ENCODE measurements at regions not wholly inside any gene's neighbourhood (a gene's known extent, or its start where the extent isn't known, plus 50 kb on each side); places are given as distances from the start of the nearest gene placed in this dataset.

- Histone ChIP-seq H3K4me1 (ENCODE audit: control insufficient read depth, insufficient read depth, low read length) (peaks cover 3% of the 10 kb centered on the region), H3K36me3 (ENCODE audit: control insufficient read depth, insufficient read depth, low read length) (no peaks in the 10 kb centered on the region), H3K9me3 (ENCODE audit: control insufficient read depth, insufficient read depth, low read length) (no peaks in the 10 kb centered on the region), H3K27me3 (ENCODE audit: control insufficient read depth, insufficient read depth, low read length) (no peaks in the 10 kb centered on the region), H3K27ac (ENCODE audit: low read depth, low read length) (no peak overlapping the region), H3K4me3 (ENCODE audit: low read depth, low read length) (no peak overlapping the region)
- WGBS (ENCODE audit: insufficient coverage), result no CpG with 5 or more reads among the region's 2 CpGs
- DNase-seq (ENCODE audit: low read depth in 4 of 6, low spot score in 6 of 6), result no peak
Measured at GRCh38 chr13:44887515-44887914, 101.8 kb downstream of the NUFIP1 start.

GRCh38 chr13:44884076-44884729, 105.1 kb downstream of the NUFIP1 start:
- no peak overlapping the region for H3K4me3 ChIP-seq (ENCODE audit: low read depth, low read length)
- no peaks in the 10 kb centered on the region for H3K27me3 ChIP-seq (ENCODE audit: control insufficient read depth, insufficient read depth, low read length)
- no peak overlapping the region for H3K27ac ChIP-seq (ENCODE audit: low read depth, low read length)
- no peak for DNase-seq (ENCODE audit: low read depth in 4 of 6, low spot score in 6 of 6)
- H3K4me1 ChIP-seq (ENCODE audit: control insufficient read depth, insufficient read depth, low read length), result no peaks in the 10 kb centered on the region
- no peaks in the 10 kb centered on the region for H3K36me3 ChIP-seq (ENCODE audit: control insufficient read depth, insufficient read depth, low read length)
- WGBS (ENCODE audit: insufficient coverage), result 78% methylated on average over 4 of the region's 5 CpGs
- H3K9me3 ChIP-seq (ENCODE audit: control insufficient read depth, insufficient read depth, low read length), result no peaks in the 10 kb centered on the region

GRCh38 chr13:44879452-44880058, 109.7 kb downstream of the NUFIP1 start:
- H3K9me3 ChIP-seq (ENCODE audit: control insufficient read depth, insufficient read depth, low read length), result peaks cover 3% of the 10 kb centered on the region
- no peak overlapping the region for H3K27ac ChIP-seq (ENCODE audit: low read depth, low read length)
- DNase-seq (ENCODE audit: low read depth in 4 of 6, low spot score in 6 of 6), result no peak
- H3K36me3 ChIP-seq (ENCODE audit: control insufficient read depth, insufficient read depth, low read length), result no peaks in the 10 kb centered on the region
- H3K27me3 ChIP-seq (ENCODE audit: control insufficient read depth, insufficient read depth, low read length), result no peaks in the 10 kb centered on the region
- H3K4me3 ChIP-seq (ENCODE audit: low read depth, low read length), result no peak overlapping the region
- H3K4me1 ChIP-seq (ENCODE audit: control insufficient read depth, insufficient read depth, low read length), result no peaks in the 10 kb centered on the region
- whole genome bisulfite sequencing (ENCODE audit: insufficient coverage), result 93% methylated on average over 2 of the region's 5 CpGs

GRCh38 chr13:44876782-44877324, 112.4 kb downstream of the NUFIP1 start:
- Histone ChIP-seq H3K4me3 (ENCODE audit: low read depth, low read length) (no peak overlapping the region), H3K36me3 (ENCODE audit: control insufficient read depth, insufficient read depth, low read length) (no peaks in the 10 kb centered on the region), H3K27ac (ENCODE audit: low read depth, low read length) (no peak overlapping the region), H3K9me3 (ENCODE audit: control insufficient read depth, insufficient read depth, low read length) (peaks cover 3% of the 10 kb centered on the region), H3K27me3 (ENCODE audit: control insufficient read depth, insufficient read depth, low read length) (no peaks in the 10 kb centered on the region), H3K4me1 (ENCODE audit: control insufficient read depth, insufficient read depth, low read length) (no peaks in the 10 kb centered on the region)
- no peak for DNase-seq (ENCODE audit: low read depth in 4 of 6, low spot score in 6 of 6)
- WGBS (ENCODE audit: insufficient coverage), result 78% methylated on average over 20 of the region's 22 CpGs

- Histone ChIP-seq H3K4me1 (ENCODE audit: control insufficient read depth, insufficient read depth, low read length) (peaks cover 5% of the 10 kb centered on the region), H3K9me3 (ENCODE audit: control insufficient read depth, insufficient read depth, low read length) (peaks cover 3% of the 10 kb centered on the region), H3K27ac (ENCODE audit: low read depth, low read length) (no peak overlapping the region), H3K27me3 (ENCODE audit: control insufficient read depth, insufficient read depth, low read length) (no peaks in the 10 kb centered on the region), H3K36me3 (ENCODE audit: control insufficient read depth, insufficient read depth, low read length) (no peaks in the 10 kb centered on the region), H3K4me3 (ENCODE audit: low read depth, low read length) (no peak overlapping the region)
- DNase-seq (ENCODE audit: low read depth in 4 of 6, low spot score in 6 of 6), result no peak
- 93% methylated on average over 3 of the region's 8 CpGs for WGBS (ENCODE audit: insufficient coverage)
Measured at GRCh38 chr13:44874886-44875630, 114.2 kb downstream of the NUFIP1 start.

GRCh38 chr13:44874176-44874575, 115.1 kb downstream of the NUFIP1 start:
- H3K27me3 ChIP-seq (ENCODE audit: control insufficient read depth, insufficient read depth, low read length), result no peaks in the 10 kb centered on the region
- H3K4me1 ChIP-seq (ENCODE audit: control insufficient read depth, insufficient read depth, low read length), result peaks cover 5% of the 10 kb centered on the region
- H3K9me3 ChIP-seq (ENCODE audit: control insufficient read depth, insufficient read depth, low read length), result peaks cover 3% of the 10 kb centered on the region
- H3K36me3 ChIP-seq (ENCODE audit: control insufficient read depth, insufficient read depth, low read length), result no peaks in the 10 kb centered on the region
- 94% methylated on average over 8 of the region's 8 CpGs for WGBS (ENCODE audit: insufficient coverage)
- no peak overlapping the region for H3K4me3 ChIP-seq (ENCODE audit: low read depth, low read length)
- no peak overlapping the region for H3K27ac ChIP-seq (ENCODE audit: low read depth, low read length)
- DNase-seq (ENCODE audit: low read depth in 4 of 6, low spot score in 6 of 6), result no peak

- peaks cover 3% of the 10 kb centered on the region for H3K9me3 ChIP-seq (ENCODE audit: control insufficient read depth, insufficient read depth, low read length)
- H3K4me1 ChIP-seq (ENCODE audit: control insufficient read depth, insufficient read depth, low read length), result peaks cover 5% of the 10 kb centered on the region
- no peak for DNase-seq (ENCODE audit: low read depth in 4 of 6, low spot score in 6 of 6)
- H3K4me3 ChIP-seq (ENCODE audit: low read depth, low read length), result no peak overlapping the region
- no peak overlapping the region for H3K27ac ChIP-seq (ENCODE audit: low read depth, low read length)
- H3K27me3 ChIP-seq (ENCODE audit: control insufficient read depth, insufficient read depth, low read length), result no peaks in the 10 kb centered on the region
- 65% methylated on average over 7 of the region's 8 CpGs for WGBS (ENCODE audit: insufficient coverage)
- H3K36me3 ChIP-seq (ENCODE audit: control insufficient read depth, insufficient read depth, low read length), result no peaks in the 10 kb centered on the region
Measured at GRCh38 chr13:44873461-44873860, 115.8 kb downstream of the NUFIP1 start.

GRCh38 chr13:44872751-44873150, 116.5 kb downstream of the NUFIP1 start:
- no peak overlapping the region for H3K27ac ChIP-seq (ENCODE audit: low read depth, low read length)
- peaks cover 3% of the 10 kb centered on the region for H3K9me3 ChIP-seq (ENCODE audit: control insufficient read depth, insufficient read depth, low read length)
- H3K36me3 ChIP-seq (ENCODE audit: control insufficient read depth, insufficient read depth, low read length), result no peaks in the 10 kb centered on the region
- 92% methylated on average over 13 of the region's 13 CpGs for WGBS (ENCODE audit: insufficient coverage)
- peaks cover 5% of the 10 kb centered on the region for H3K4me1 ChIP-seq (ENCODE audit: control insufficient read depth, insufficient read depth, low read length)
- no peak for DNase-seq (ENCODE audit: low read depth in 4 of 6, low spot score in 6 of 6)
- H3K4me3 ChIP-seq (ENCODE audit: low read depth, low read length), result no peak overlapping the region
- H3K27me3 ChIP-seq (ENCODE audit: control insufficient read depth, insufficient read depth, low read length), result no peaks in the 10 kb centered on the region

- Histone ChIP-seq H3K9me3 (ENCODE audit: control insufficient read depth, insufficient read depth, low read length) (no peaks in the 10 kb centered on the region), H3K27me3 (ENCODE audit: control insufficient read depth, insufficient read depth, low read length) (no peaks in the 10 kb centered on the region), H3K36me3 (ENCODE audit: control insufficient read depth, insufficient read depth, low read length) (no peaks in the 10 kb centered on the region), H3K4me3 (ENCODE audit: low read depth, low read length) (no peak overlapping the region), H3K4me1 (ENCODE audit: control insufficient read depth, insufficient read depth, low read length) (peaks cover 5% of the 10 kb centered on the region), H3K27ac (ENCODE audit: low read depth, low read length) (no peak overlapping the region)
- 86% methylated on average over 4 of the region's 6 CpGs for WGBS (ENCODE audit: insufficient coverage)
- no peak for DNase-seq (ENCODE audit: low read depth in 4 of 6, low spot score in 6 of 6)
Measured at GRCh38 chr13:44870456-44870929, 118.8 kb downstream of the NUFIP1 start.

All from spinal cord (tissue), 9 donors.